NCI-H774 (cell line): ENCODE measurements at regions not wholly inside any gene's neighbourhood (a gene's known extent, or its start where the extent isn't known, plus 50 kb on each side); places are given as distances from the start of the nearest gene placed in this dataset.

Experiments
- DNase-seq: peaks from one replicate; lab custom pipeline; 2025; lab: John Stamatoyannopoulos, UW

GRCh38 chr2:42872721-42873120, 80.3 kb upstream of the HAAO start:
- no peak for DNase-seq

GRCh38 chr2:42871372-42871771, 79.0 kb upstream of the HAAO start:
- DNase-seq: no peak

GRCh38 chr2:42868874-42869273, 76.5 kb upstream of the HAAO start:
- no peak for DNase-seq

GRCh38 chr2:42868096-42868495, 75.7 kb upstream of the HAAO start:
- DNase-seq: no peak

- DNase-seq: no peak
Measured at GRCh38 chr2:42867093-42868065, 75.0 kb upstream of the HAAO start.

GRCh38 chr2:42865884-42866881, 73.8 kb upstream of the HAAO start:
- no peak for DNase-seq

GRCh38 chr2:42864641-42865280, 72.4 kb upstream of the HAAO start:
- no peak for DNase-seq

- no peak for DNase-seq
Measured at GRCh38 chr2:42864222-42864621, 71.8 kb upstream of the HAAO start.

- DNase-seq: no peak
Measured at GRCh38 chr2:42863751-42864150, 71.4 kb upstream of the HAAO start.

GRCh38 chr2:42863320-42863719, 70.9 kb upstream of the HAAO start:
- DNase-seq: no peak

GRCh38 chr2:42862669-42863185, 70.3 kb upstream of the HAAO start:
- no peak for DNase-seq

- no peak for DNase-seq
Measured at GRCh38 chr2:42861321-42861720, 68.9 kb upstream of the HAAO start.

- DNase-seq: no peak
Measured at GRCh38 chr2:42860319-42861094, 68.1 kb upstream of the HAAO start.

GRCh38 chr2:42859791-42860190, 67.4 kb upstream of the HAAO start:
- no peak for DNase-seq

- peak; percentile 37 for DNase-seq
Measured at GRCh38 chr2:42859006-42859552, 66.7 kb upstream of the HAAO start.

- DNase-seq: no peak
Measured at GRCh38 chr2:42858140-42859005, 66.0 kb upstream of the HAAO start.

- no peak for DNase-seq
Measured at GRCh38 chr2:42856891-42857632, 64.7 kb upstream of the HAAO start.

- no peak for DNase-seq
Measured at GRCh38 chr2:42856106-42856860, 63.9 kb upstream of the HAAO start.
